PFSK-1 (cell line): ENCODE measurements at regions not wholly inside any gene's neighbourhood (a gene's known extent, or its start where the extent isn't known, plus 50 kb on each side); places are given as distances from the start of the nearest gene placed in this dataset.

Experiments used
- POLR2AphosphoS5 ChIP-seq: IDR thresholded peaks from 2 replicates; pipeline ENCODE4 v1.6.1; 2012; ENCODE audit warnings: low read depth, mild to moderate bottlenecking, control low read depth, low read length, moderate library complexity
- REST ChIP-seq, 2 experiments: IDR thresholded peaks; 2 replicates each; pipeline versions ENCODE4 v1.6.1 to v1.8.0; 2011 to 2012; ENCODE audit warnings: low read depth in 2 of 2, low read length in 2 of 2, control low read depth in 1 of 2, inconsistent platforms in 1 of 2, mild to moderate bottlenecking in 1 of 2, moderate library complexity in 1 of 2; ENCODE audit not compliant: insufficient read depth in 1 of 2
- SIN3A ChIP-seq: IDR thresholded peaks from 2 replicates; pipeline ENCODE4 v1.6.1; 2012; ENCODE audit warnings: mild to moderate bottlenecking, low read length, moderate library complexity, borderline replicate concordance; ENCODE audit not compliant: insufficient read depth
- TAF1 ChIP-seq: IDR thresholded peaks from 2 replicates; pipeline ENCODE4 v1.6.1; 2012; ENCODE audit warnings: low read length, control low read depth, borderline replicate concordance; ENCODE audit not compliant: insufficient read depth

GRCh38 chr9:78994471-78994870, 577.3 kb upstream of the TLE4 start:
- no peak for TF ChIP-seq SIN3A
- TF ChIP-seq TAF1: no peak
- TF ChIP-seq REST (IDR thresholded peaks at IDR 0.05; ENCODE audit: insufficient read depth in 1 of 2, low read depth in 2 of 2, low read length in 2 of 2): no peak
- no peak for TF ChIP-seq POLR2AphosphoS5
